HepG2 (cell line): ENCODE measurements at regions not wholly inside any gene's neighbourhood (a gene's known extent, or its start where the extent isn't known, plus 50 kb on each side); places are given as distances from the start of the nearest gene placed in this dataset.

Experiments used
- ATAC-seq: fragments of 200-7000 bp; cut with Tn5 transposase; 3 replicates; pipeline ENCODE4 v1.9.1; 2020; ENCODE audit warnings: mild to moderate bottlenecking, moderate library complexity
- BruUV-seq: library from RNA; stranded (reverse); fragments of 400-500 nt; replicated peaks from 2 replicates; lab custom pipeline; 2021; lab: Mats Ljungman, UMichigan
- CTCF ChIA-PET: fragments of 300-600 bp; formaldehyde crosslinking; extraction: SDS; loops from one replicate; lab custom pipeline; 2021; ENCODE audit warnings: low total read pairs, inconsistent platforms, low intra/inter-chr PET ratio; lab: Yijun Ruan, JAX
- POLR2A ChIA-PET: fragments of 350-600 bp; sonication (Branson Sonifier 250); formaldehyde crosslinking; loops from one replicate; lab custom pipeline; 2020; ENCODE audit warnings: antibody characterized with exemption, inconsistent platforms; lab: Yijun Ruan, JAX
- DNase-seq: peaks from one replicate; pipeline ENCODE4 v3.0.0-alpha.2; 2015; ENCODE audit warnings: low spot score
- FAIRE-seq: peaks from 3 replicates; lab custom pipeline; 2011; peaks lifted over from hg19 to GRCh38; lab: Jason Lieb, UNC
- H2AFZ ChIP-seq: one replicate; pipeline ENCODE4 v1.6.1; 2011; ENCODE audit warnings: low read length, inconsistent platforms
- H3K27ac ChIP-seq: fragments of 300-600 bp; 3 replicates; pipeline ENCODE4 v1.8.0; 2011; ENCODE audit warnings: mixed run types, mild to moderate bottlenecking, mixed read lengths, low read length, inconsistent platforms; ENCODE audit not compliant: insufficient read depth; ENCODE audit errors: extremely low read length
- H3K27me3 ChIP-seq, 2 experiments: fragments of 200-600 bp in 1 of 2; 2 replicates in 1 of 2; 3 replicates in 1 of 2; pipeline versions ENCODE4 v1.6.0 to v1.8.0; 2011; ENCODE audit warnings: low read length in 2 of 2, mild to moderate bottlenecking in 2 of 2, moderate library complexity in 2 of 2, inconsistent platforms in 1 of 2; ENCODE audit not compliant: insufficient read depth in 2 of 2, control insufficient read depth in 1 of 2
- H3K36me3 ChIP-seq, 2 experiments: fragments of 200-600 bp in 1 of 2; replicated peaks in 1 of 2; 2 replicates in 1 of 2; 3 replicates in 1 of 2; pipeline versions ENCODE4 v1.5.1 to v1.8.0; 2011; ENCODE audit warnings: low read length in 2 of 2, inconsistent platforms in 1 of 2; ENCODE audit not compliant: insufficient read depth in 2 of 2, control insufficient read depth in 1 of 2
- H3K4me1 ChIP-seq: 2 replicates; pipeline ENCODE4 v1.5.1; 2012; ENCODE audit warnings: low read length, inconsistent platforms; ENCODE audit not compliant: insufficient read depth
- H3K4me2 ChIP-seq: 2 replicates; pipeline ENCODE4 v1.6.0; 2011; ENCODE audit warnings: low read depth, low read length, inconsistent platforms
- H3K4me3 ChIP-seq, 3 experiments: fragments of 200-600 bp in 1 of 3; sonication (generic), shearing (Covaris generic) in 1 of 3; replicated peaks in 1 of 3; 2 replicates each; pipeline ENCODE4 v1.5.1; 2011 to 2016; ENCODE audit warnings: low read length in 3 of 3, inconsistent platforms in 2 of 3, low read depth in 2 of 3, mild to moderate bottlenecking in 2 of 3, control low read depth in 1 of 3, mixed read lengths in 1 of 3; ENCODE audit not compliant: insufficient read depth in 1 of 3
- H3K79me2 ChIP-seq: one replicate; pipeline ENCODE4 v1.6.1; 2011; ENCODE audit warnings: low read length, inconsistent platforms; ENCODE audit not compliant: insufficient read depth
- H3K9ac ChIP-seq: 2 replicates; pipeline ENCODE4 v1.6.0; 2011; ENCODE audit warnings: mild to moderate bottlenecking, low read depth, low read length, inconsistent platforms; ENCODE audit not compliant: insufficient read depth
- H3K9me3 ChIP-seq: 2 replicates; pipeline ENCODE4 v1.5.1; 2012; ENCODE audit warnings: mild to moderate bottlenecking, low read length
- H4K20me1 ChIP-seq: 2 replicates; pipeline ENCODE4 v1.6.0; 2011; ENCODE audit warnings: inconsistent platforms, mild to moderate bottlenecking, low read length, moderate library complexity; ENCODE audit not compliant: insufficient read depth
- GATAD2A ChIP-seq: IDR thresholded peaks from 2 replicates; pipeline ENCODE4 v1.6.1; 2016
- NKX3-1 ChIP-seq: sonication (generic); formaldehyde crosslinking; IDR thresholded peaks from 2 replicates; pipeline ENCODE4 v1.5.0; 2020; ENCODE audit warnings: missing genetic modification reagents
- NR2F2 ChIP-seq: IDR thresholded peaks from 2 replicates; pipeline ENCODE4 v1.6.1; 2012; ENCODE audit warnings: low read depth, inconsistent platforms, borderline replicate concordance
- SIX1 ChIP-seq: sonication (generic); formaldehyde crosslinking; IDR thresholded peaks from 2 replicates; pipeline ENCODE4 v1.4.0; 2020; ENCODE audit warnings: missing genetic modification reagents, borderline replicate concordance
- YEATS2 ChIP-seq: sonication (generic); formaldehyde crosslinking; IDR thresholded peaks from 2 replicates; pipeline ENCODE4 v1.4.0; 2020; ENCODE audit warnings: missing genetic modification reagents, borderline replicate concordance
- ZSCAN30 ChIP-seq: sonication (generic); formaldehyde crosslinking; IDR thresholded peaks from 2 replicates; pipeline ENCODE4 v1.5.0; 2020; ENCODE audit warnings: mild to moderate bottlenecking, missing genetic modification reagents
- ZXDC ChIP-seq: sonication (generic); formaldehyde crosslinking; IDR thresholded peaks from 2 replicates; pipeline ENCODE4 v1.5.0; 2020; ENCODE audit warnings: mild to moderate bottlenecking, missing genetic modification reagents
- WGBS: methylation state at CpG from one replicate; pipeline ENCODE4 v1.1.6; 2017; ENCODE audit warnings: low lambda C conversion rate; 5-methylcytosine and 5-hydroxymethylcytosine counted together
- in situ Hi-C: cut with HindIII; loops from 2 replicates; pipeline ENCODE4 v1.10.0; 2017; ENCODE audit warnings: low pct_unique_long_range_greater_than_20kb; ENCODE audit not compliant: extremely low pct_ligation_motif_present
- intact Hi-C: fragments of 100-400 bp; cut with micrococcal nuclease; formaldehyde crosslinking; loops from one replicate; pipeline ENCODE4 v1.10.0; 2022; ENCODE audit not compliant: unreplicated experiment

DNA sequence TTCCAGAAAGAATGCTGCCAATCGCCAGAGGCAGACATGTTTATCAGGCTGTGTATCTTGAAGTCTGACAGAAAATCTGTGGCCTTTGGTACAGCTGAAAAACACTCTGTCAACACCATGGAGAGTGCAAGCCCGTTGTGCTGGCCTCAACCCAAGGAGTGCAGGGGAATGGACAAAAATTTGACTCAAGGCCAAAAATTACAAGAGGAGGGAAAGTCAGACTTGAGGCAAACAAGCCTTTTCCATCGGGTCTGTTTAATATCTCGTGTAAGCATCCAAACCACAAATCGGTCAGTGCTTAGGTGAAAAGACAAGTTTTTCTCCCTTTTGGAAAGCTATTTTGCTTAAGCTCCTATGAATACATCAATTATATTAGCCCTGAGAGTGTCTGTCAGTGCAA is 305.3 kb upstream of the NFE2L3 start:
- WGBS, result 1% methylated on average over 5 of the region's 5 CpGs
- H3K4me1 ChIP-seq, result peaks cover 37% of the 10 kb centered on the region
- CTCF ChIA-PET, result no interaction called here
- no peak for TF ChIP-seq NR2F2
- no peak for TF ChIP-seq NKX3-1
- TF ChIP-seq GATAD2A (CRISPR knock-in tag), result no peak
- no peak for TF ChIP-seq ZXDC (CRISPR knock-in tag)
- TF ChIP-seq SIX1, result no peak
- no peak for TF ChIP-seq YEATS2 (CRISPR knock-in tag)
- no peak for TF ChIP-seq ZSCAN30 (CRISPR knock-in tag)
- H3K4me2 ChIP-seq, result no peak overlapping the region
- FAIRE-seq, result no peak
- H3K36me3 ChIP-seq, result no peaks in the 10 kb centered on the region
- no peak for ATAC-seq
- DNase-seq, result no peak
- BruUV-seq, result no TSS peak
- peaks cover 2 to 37% of the 10 kb centered on the region in 2 experiments; a peak in 4 of 5 replicates for H3K27me3 ChIP-seq
- POLR2A ChIA-PET, result no interaction called here
- no peak overlapping the region for H3K27ac ChIP-seq
- H3K9ac ChIP-seq, result no peak overlapping the region
- no peak overlapping the region for H2AFZ ChIP-seq
- no peak overlapping the region for H3K4me3 ChIP-seq
- in situ Hi-C loops, result no loop called here
- no peaks in the 10 kb centered on the region for H3K9me3 ChIP-seq
- no peaks in the 10 kb centered on the region for H4K20me1 ChIP-seq
- no peaks in the 10 kb centered on the region for H3K79me2 ChIP-seq
- intact Hi-C loops, result no loop called here
